Astrocyte (in vitro differentiated cells and primary cell): ENCODE measurements at regions not wholly inside any gene's neighbourhood (a gene's known extent, or its start where the extent isn't known, plus 50 kb on each side); places are given as distances from the start of the nearest gene placed in this dataset.

Source experiments
- DNase-seq: peaks from one replicate; pipeline ENCODE4 v3.0.0-alpha.2; 2010; ENCODE audit warnings: low read depth
- FAIRE-seq: peaks from 2 replicates; lab custom pipeline; 2011; peaks lifted over from hg19 to GRCh38; lab: Jason Lieb, UNC
- H2AFZ ChIP-seq: 2 replicates; pipeline ENCODE4 v1.6.0; 2012; ENCODE audit warnings: low read depth, low read length, inconsistent platforms
- H3K27ac ChIP-seq: 2 replicates; pipeline ENCODE4 v1.5.1; 2011; ENCODE audit warnings: low read depth, low read length, inconsistent platforms
- H3K27me3 ChIP-seq: 2 replicates; pipeline ENCODE4 v1.6.0; 2011; ENCODE audit warnings: low read length, inconsistent platforms; ENCODE audit not compliant: insufficient read depth
- H3K36me3 ChIP-seq: 2 replicates; pipeline ENCODE4 v1.5.1; 2011; ENCODE audit warnings: low read length, inconsistent platforms; ENCODE audit not compliant: insufficient read depth
- H3K4me1 ChIP-seq: 2 replicates; pipeline ENCODE4 v1.5.1; 2011; ENCODE audit warnings: low read length, inconsistent platforms; ENCODE audit not compliant: insufficient read depth
- H3K4me2 ChIP-seq: 2 replicates; pipeline ENCODE4 v1.6.0; 2012; ENCODE audit warnings: low read length, inconsistent platforms
- H3K4me3 ChIP-seq: 2 replicates; pipeline ENCODE4 v1.5.1; 2011; ENCODE audit warnings: low read depth, mild to moderate bottlenecking, low read length, inconsistent platforms; ENCODE audit not compliant: insufficient read depth
- H3K79me2 ChIP-seq: 2 replicates; pipeline ENCODE4 v1.6.0; 2012; ENCODE audit warnings: mild to moderate bottlenecking, low read length, inconsistent platforms; ENCODE audit not compliant: insufficient read depth
- H3K9ac ChIP-seq: 2 replicates; pipeline ENCODE4 v1.6.0; 2012; ENCODE audit warnings: mild to moderate bottlenecking, low read length, inconsistent platforms
- H3K9me3 ChIP-seq: 2 replicates; pipeline ENCODE4 v1.5.1; 2012; ENCODE audit warnings: low read depth, mild to moderate bottlenecking, low read length, inconsistent platforms; ENCODE audit not compliant: insufficient read depth
- H4K20me1 ChIP-seq: 2 replicates; pipeline ENCODE4 v1.6.0; 2012; ENCODE audit warnings: low read length, inconsistent platforms; ENCODE audit not compliant: insufficient read depth
- H3K27ac Mint-ChIP-seq: one replicate; pipeline ENCODE4 v1.8.0; 2021; ENCODE audit warnings: mild to moderate bottlenecking, mixed read lengths; ENCODE audit not compliant: unreplicated experiment
- H3K27me3 Mint-ChIP-seq: one replicate; pipeline ENCODE4 v1.8.0; 2021; ENCODE audit warnings: low read depth, mixed read lengths; ENCODE audit not compliant: unreplicated experiment
- H3K36me3 Mint-ChIP-seq: one replicate; pipeline ENCODE4 v1.8.0; 2021; ENCODE audit warnings: low read depth, mixed read lengths; ENCODE audit not compliant: unreplicated experiment
- H3K4me1 Mint-ChIP-seq: one replicate; pipeline ENCODE4 v1.8.0; 2021; ENCODE audit warnings: low read depth, mixed read lengths; ENCODE audit not compliant: unreplicated experiment
- H3K4me3 Mint-ChIP-seq: one replicate; pipeline ENCODE4 v1.8.0; 2021; ENCODE audit warnings: mild to moderate bottlenecking, moderate library complexity, mixed read lengths; ENCODE audit not compliant: unreplicated experiment
- H3K9me3 Mint-ChIP-seq: one replicate; pipeline ENCODE4 v1.8.0; 2021; ENCODE audit warnings: mild to moderate bottlenecking, mixed read lengths; ENCODE audit not compliant: unreplicated experiment
- EZH2 ChIP-seq: IDR thresholded peaks from 2 replicates; pipeline ENCODE4 v1.6.1; 2012; ENCODE audit warnings: mild to moderate bottlenecking, low read length, inconsistent platforms; ENCODE audit not compliant: insufficient read depth
- TF ChIP-seq, protein P1 (sequence below): IDR thresholded peaks from 2 replicates; pipeline ENCODE4 v1.5.1; 2011; ENCODE audit warnings: low read depth, mild to moderate bottlenecking, inconsistent platforms, low read length, moderate library complexity; ENCODE audit not compliant: insufficient read depth

- H3K4me2 ChIP-seq = no peak overlapping the region
- H3K27ac ChIP-seq = no peak overlapping the region
- no peak overlapping the region for H3K4me3 Mint-ChIP-seq
- H3K79me2 ChIP-seq = no peaks in the 10 kb centered on the region
- no peak overlapping the region for H3K9ac ChIP-seq
- no peaks in the 10 kb centered on the region for H3K9me3 ChIP-seq
- FAIRE-seq (no peak), DNase-seq (no peak)
- no peak overlapping the region for H2AFZ ChIP-seq
- no peaks in the 10 kb centered on the region for H3K36me3 Mint-ChIP-seq
- H3K4me1 Mint-ChIP-seq = no peaks in the 10 kb centered on the region
- H4K20me1 ChIP-seq = no peaks in the 10 kb centered on the region
- no peaks in the 10 kb centered on the region for H3K9me3 Mint-ChIP-seq
- no peaks in the 10 kb centered on the region for H3K36me3 ChIP-seq
- no peaks in the 10 kb centered on the region for H3K4me1 ChIP-seq
- no peaks in the 10 kb centered on the region for H3K27me3 ChIP-seq
- no peaks in the 10 kb centered on the region for H3K27me3 Mint-ChIP-seq
- no peak overlapping the region for H3K27ac Mint-ChIP-seq
- TF ChIP-seq, protein P1, sequence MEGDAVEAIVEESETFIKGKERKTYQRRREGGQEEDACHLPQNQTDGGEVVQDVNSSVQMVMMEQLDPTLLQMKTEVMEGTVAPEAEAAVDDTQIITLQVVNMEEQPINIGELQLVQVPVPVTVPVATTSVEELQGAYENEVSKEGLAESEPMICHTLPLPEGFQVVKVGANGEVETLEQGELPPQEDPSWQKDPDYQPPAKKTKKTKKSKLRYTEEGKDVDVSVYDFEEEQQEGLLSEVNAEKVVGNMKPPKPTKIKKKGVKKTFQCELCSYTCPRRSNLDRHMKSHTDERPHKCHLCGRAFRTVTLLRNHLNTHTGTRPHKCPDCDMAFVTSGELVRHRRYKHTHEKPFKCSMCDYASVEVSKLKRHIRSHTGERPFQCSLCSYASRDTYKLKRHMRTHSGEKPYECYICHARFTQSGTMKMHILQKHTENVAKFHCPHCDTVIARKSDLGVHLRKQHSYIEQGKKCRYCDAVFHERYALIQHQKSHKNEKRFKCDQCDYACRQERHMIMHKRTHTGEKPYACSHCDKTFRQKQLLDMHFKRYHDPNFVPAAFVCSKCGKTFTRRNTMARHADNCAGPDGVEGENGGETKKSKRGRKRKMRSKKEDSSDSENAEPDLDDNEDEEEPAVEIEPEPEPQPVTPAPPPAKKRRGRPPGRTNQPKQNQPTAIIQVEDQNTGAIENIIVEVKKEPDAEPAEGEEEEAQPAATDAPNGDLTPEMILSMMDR = no peak
- TF ChIP-seq EZH2 = no peak
- H3K4me3 ChIP-seq = no peak overlapping the region
Observed at GRCh38 chr5:164091836-164092235, 586.4 kb downstream of the MAT2B start.

DNA sequence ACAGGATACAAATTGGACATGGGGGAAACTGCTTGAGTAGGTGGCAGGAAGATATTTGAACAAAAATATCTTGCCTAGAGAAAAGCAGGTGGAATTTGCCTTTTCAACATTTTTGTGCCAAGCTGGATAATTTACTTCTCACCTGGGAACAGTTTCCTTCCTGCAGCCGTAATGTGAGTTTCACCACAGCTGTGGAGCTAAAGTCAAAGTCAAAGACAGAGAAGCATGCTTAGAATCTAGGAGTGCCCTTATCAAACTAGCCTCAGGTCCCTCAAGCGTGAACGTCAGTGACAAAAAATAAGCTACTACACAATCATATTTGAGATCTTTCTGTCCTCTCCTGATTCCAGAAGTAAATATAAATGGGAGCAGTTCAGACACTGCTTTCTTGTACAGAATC is 588.9 kb downstream of the MAT2B start:
- Histone ChIP-seq H3K27me3 (no peaks in the 10 kb centered on the region), H3K4me1 (no peaks in the 10 kb centered on the region), H4K20me1 (no peaks in the 10 kb centered on the region), H3K9ac (no peak overlapping the region), H2AFZ (no peak overlapping the region), H3K9me3 (no peaks in the 10 kb centered on the region), H3K4me2 (no peak overlapping the region), H3K4me3 (no peak overlapping the region), H3K36me3 (no peaks in the 10 kb centered on the region), H3K79me2 (no peaks in the 10 kb centered on the region), H3K27ac (no peak overlapping the region)
- DNase-seq (no peak), FAIRE-seq (no peak)
- TF ChIP-seq, protein P1 = no peak
- no peak for TF ChIP-seq EZH2
- Mint-ChIP-seq H3K4me3 (no peak overlapping the region), H3K27ac (no peak overlapping the region), H3K9me3 (no peaks in the 10 kb centered on the region), H3K27me3 (no peaks in the 10 kb centered on the region), H3K36me3 (no peaks in the 10 kb centered on the region), H3K4me1 (peaks cover 3% of the 10 kb centered on the region)

- Histone ChIP-seq H3K79me2 (no peaks in the 10 kb centered on the region), H2AFZ (peak overlapping the region; percentile 14), H3K9me3 (no peaks in the 10 kb centered on the region), H3K4me3 (no peak overlapping the region), H3K4me1 (no peaks in the 10 kb centered on the region), H3K27me3 (no peaks in the 10 kb centered on the region), H3K4me2 (peak overlapping the region; percentile 52), H3K9ac (no peak overlapping the region), H3K27ac (peak overlapping the region; percentile 39), H3K36me3 (no peaks in the 10 kb centered on the region), H4K20me1 (no peaks in the 10 kb centered on the region)
- Mint-ChIP-seq H3K27me3 (no peaks in the 10 kb centered on the region), H3K4me1 (peaks cover 3% of the 10 kb centered on the region), H3K9me3 (no peaks in the 10 kb centered on the region), H3K27ac (no peak overlapping the region), H3K4me3 (no peak overlapping the region), H3K36me3 (no peaks in the 10 kb centered on the region)
- no peak for TF ChIP-seq EZH2
- TF ChIP-seq, protein P1 = no peak
- FAIRE-seq = no peak
- DNase-seq = peak; percentile 82
Observed at GRCh38 chr5:164097749-164098148, 592.3 kb downstream of the MAT2B start.
